Gastroesophageal sphincter (tissue), 3 donors: ENCODE measurements at regions not wholly inside any gene's neighbourhood (a gene's known extent, or its start where the extent isn't known, plus 50 kb on each side); places are given as distances from the start of the nearest gene placed in this dataset.

Experiments used
- EP300 ChIP-seq: sonication (generic); formaldehyde crosslinking; IDR thresholded peaks from one replicate; pipeline ENCODE4 v1.6.1; 2017; ENCODE audit warnings: antibody characterized with exemption, mild to moderate bottlenecking
- POLR2A ChIP-seq, 2 donors: fragments of 450-650 bp; IDR thresholded peaks; one replicate each; pipeline ENCODE4 v1.6.1; 2017; ENCODE audit warnings: antibody characterized with exemption in 2 of 2, mild to moderate bottlenecking in 2 of 2, moderate library complexity in 1 of 2
- TF ChIP-seq, protein P1 (sequence below), 4 experiments: fragments of 200-600 bp in 2 of 4; fragments of 450-650 bp in 2 of 4; sonication (generic) in 1 of 4; IDR thresholded peaks; one replicate each; pipeline ENCODE4 v1.5.1; 2017 to 2019; ENCODE audit warnings: antibody characterized with exemption in 4 of 4, mild to moderate bottlenecking in 2 of 4, moderate library complexity in 2 of 4

DNA sequence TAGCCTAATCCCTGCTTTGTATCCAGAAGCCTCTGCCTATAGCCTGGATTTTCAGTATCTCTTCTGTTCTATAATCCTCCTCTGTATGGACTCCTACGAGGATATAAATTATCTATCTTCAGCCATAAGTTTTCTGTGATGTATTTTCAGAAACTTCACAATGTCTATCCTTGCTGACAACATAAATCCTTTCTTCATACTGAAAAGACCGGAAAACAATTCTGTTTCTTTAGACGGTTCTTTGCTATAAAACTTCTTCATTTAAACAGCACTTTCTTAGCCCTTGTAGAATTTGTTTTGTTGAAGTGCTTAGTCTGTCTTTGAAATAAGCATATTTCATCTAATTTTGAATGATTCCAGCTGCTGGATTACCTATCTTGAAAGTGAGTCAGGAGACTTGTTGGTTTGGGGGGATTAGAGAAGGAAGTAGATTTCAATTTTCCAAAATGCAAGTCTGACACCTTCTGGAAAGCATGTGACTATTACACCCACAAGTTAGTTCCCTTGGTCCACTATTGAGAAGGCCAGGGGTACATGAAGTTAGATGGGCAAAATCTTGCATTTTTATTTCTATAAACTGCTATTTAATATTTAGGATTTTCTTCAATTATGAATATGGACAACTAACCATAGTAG lies 96.3 kb upstream of the RANBP3L start:
- TF ChIP-seq, protein P1, sequence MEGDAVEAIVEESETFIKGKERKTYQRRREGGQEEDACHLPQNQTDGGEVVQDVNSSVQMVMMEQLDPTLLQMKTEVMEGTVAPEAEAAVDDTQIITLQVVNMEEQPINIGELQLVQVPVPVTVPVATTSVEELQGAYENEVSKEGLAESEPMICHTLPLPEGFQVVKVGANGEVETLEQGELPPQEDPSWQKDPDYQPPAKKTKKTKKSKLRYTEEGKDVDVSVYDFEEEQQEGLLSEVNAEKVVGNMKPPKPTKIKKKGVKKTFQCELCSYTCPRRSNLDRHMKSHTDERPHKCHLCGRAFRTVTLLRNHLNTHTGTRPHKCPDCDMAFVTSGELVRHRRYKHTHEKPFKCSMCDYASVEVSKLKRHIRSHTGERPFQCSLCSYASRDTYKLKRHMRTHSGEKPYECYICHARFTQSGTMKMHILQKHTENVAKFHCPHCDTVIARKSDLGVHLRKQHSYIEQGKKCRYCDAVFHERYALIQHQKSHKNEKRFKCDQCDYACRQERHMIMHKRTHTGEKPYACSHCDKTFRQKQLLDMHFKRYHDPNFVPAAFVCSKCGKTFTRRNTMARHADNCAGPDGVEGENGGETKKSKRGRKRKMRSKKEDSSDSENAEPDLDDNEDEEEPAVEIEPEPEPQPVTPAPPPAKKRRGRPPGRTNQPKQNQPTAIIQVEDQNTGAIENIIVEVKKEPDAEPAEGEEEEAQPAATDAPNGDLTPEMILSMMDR (IDR thresholded peaks at IDR 0.05): peak in 3 of 4 experiments; percentile 38 to 66 (median 64)
- TF ChIP-seq EP300 (no peak), POLR2A (IDR thresholded peaks at IDR 0.05) (no peak)
